ENCODE measurements at regions not wholly inside any gene's neighbourhood (a gene's known extent, or its start where the extent isn't known, plus 50 kb on each side); places are given as distances from the start of the nearest gene placed in this dataset.

DNA sequence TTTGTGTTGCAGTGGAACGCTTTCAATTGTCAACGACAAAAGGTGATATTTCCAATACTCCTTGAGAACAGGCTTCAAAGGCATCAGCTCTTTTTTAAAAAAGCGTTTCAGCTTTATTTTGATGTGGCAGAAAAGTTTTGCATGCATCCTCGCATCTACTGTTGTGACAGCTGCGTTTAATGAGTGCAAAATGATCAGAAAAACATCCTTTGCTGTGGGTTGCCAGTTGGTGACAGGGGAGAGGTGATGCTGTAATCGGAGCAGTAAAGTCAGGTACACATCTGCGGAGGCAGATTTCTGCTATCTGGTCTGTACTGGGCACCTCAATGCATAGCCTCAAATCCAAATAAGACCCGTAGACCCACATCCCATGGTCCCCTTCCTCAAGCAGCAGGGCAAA lies 91.9 kb upstream of the POU3F3 start:
- no peak for DNase-seq (ENCODE audit: low read depth)

DNA sequence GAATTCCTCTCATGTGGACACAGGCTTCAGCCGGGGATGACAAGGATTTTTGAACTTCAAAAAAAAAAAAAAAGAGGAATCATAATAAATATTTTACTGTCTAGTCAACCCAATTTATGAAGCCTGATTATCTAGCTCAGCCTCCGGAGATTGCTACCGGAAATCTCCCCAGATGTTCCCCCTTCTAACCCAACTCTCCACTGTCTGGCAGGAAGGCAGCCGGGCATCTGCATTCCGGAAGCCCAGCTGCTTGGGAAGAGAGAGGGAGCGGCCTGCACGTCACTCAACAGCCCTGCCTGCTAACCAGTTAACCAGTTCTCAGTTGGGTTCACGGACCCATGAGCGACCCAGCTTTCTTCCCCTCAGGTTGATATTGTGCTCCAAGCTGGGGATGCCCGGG lies 87.2 kb upstream of the POU3F3 start:
- peak; percentile 62 for DNase-seq (ENCODE audit: low read depth)

DNA sequence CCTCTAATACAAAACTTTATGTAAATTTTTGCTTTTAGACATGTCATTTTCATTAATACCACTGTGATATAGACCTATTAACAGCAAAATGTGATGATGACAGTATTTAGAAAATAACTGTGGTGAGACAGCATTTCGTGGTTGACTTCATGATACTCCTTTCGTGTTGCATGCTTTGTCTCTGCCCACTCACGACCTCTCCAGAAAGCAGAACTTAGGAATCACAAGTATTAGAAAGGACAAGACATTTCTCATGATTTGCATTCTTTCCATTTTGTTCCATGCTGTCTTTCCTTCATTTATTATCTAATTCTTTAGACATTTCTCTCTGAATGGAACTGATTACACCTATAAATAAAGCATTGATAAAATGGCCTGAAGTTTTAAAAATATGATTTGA lies 85.2 kb upstream of the POU3F3 start:
- peak; percentile 43 for DNase-seq (ENCODE audit: low read depth)

DNA sequence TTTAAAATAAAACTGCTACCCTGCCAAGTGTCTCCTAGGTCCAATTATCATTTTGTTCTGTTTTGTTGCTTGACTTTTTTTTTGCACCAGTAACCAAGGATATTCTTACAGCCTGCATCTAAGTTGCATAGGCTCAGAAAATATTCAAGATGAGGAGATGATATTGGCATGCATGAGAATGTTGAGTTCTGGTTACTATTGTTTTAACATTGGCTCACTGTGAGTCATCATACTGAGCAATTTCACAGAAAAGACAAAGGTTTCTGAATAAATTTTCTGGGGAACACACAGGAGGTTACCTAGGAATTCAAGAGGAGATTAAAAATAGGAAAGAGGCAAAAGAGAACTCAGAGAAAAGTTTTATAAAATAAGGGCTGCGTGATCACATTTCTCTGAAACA lies 84.8 kb upstream of the POU3F3 start:
- peak; percentile 59 for DNase-seq (ENCODE audit: low read depth)

DNA sequence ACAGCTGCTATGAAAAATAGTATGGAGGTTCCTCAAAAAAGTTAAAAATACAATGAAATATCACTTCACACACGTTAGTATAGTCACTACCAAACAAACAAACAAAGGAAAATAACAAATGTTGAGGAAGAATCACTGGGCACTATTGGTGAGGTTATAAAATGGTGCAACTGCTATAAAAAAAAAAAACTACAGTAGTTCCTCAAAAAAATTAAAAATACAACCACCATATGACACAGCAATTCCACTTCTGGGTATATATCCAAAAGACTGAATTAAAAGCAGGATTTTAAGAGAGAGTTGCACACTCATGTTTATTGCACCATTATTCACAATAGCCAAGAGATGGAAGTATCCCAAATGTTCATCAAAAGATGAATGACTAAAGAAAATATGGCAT lies 80.9 kb upstream of the POU3F3 start:
- no peak for DNase-seq (ENCODE audit: low read depth)

DNA sequence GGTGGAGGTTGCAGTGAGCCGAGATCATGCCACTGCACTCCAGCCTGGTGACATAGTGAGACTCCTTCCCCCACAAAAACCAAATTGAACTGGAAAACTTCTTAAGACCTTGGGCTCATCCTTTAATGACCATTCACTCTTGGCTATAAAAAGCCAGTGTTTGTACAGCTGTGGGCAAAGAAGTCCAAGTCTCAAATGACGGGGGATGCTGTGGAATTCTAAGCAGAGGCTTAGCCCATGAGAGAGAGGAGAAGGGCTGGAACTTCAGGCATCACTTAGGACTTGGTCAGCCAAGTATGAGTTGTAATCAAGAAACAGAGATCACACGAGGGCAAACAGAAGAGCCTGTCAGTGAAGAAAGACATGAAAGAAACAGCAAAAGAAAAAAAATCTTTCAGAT lies 79.3 kb upstream of the POU3F3 start:
- peak; percentile 53 for DNase-seq (ENCODE audit: low read depth)

DNA sequence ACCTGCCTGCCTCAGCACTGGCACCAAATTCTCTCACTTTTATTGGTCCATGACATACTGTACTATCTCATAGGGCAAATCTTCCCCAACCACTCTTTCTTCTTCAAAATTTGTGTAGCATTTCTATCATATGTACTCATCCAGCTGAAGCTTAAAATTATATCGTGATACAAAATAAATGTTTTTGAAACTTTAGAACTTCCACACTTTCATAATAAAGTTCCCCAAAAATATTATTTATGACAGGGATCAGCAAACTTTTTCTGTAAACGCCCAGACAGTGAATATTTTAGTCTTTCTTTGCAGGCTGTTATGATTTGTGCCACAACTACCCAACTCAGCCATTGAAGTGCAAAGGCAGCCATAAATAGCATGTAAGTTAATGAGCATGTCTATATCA lies 76.2 kb upstream of the POU3F3 start:
- DNase-seq (ENCODE audit: low read depth): no peak

DNA sequence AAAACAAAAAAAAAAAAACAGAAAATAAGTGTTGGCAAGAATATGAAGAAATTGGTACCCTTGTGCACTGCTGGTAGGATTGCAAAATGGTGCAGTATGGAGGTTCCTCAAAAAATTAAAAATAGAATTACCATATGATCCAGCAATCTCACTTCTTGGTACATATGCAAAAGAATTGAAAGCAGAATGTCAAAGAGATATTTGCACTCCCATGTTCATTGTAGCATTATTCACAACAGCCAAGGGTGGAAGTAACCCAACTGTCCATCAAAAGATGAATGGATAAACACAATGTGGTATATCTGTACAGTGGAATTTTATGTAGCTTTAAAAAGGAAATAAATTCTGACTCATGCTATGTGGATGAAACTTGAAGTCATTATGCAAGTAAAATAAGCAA lies 72.8 kb upstream of the POU3F3 start:
- no peak for DNase-seq (ENCODE audit: low read depth)

DNA sequence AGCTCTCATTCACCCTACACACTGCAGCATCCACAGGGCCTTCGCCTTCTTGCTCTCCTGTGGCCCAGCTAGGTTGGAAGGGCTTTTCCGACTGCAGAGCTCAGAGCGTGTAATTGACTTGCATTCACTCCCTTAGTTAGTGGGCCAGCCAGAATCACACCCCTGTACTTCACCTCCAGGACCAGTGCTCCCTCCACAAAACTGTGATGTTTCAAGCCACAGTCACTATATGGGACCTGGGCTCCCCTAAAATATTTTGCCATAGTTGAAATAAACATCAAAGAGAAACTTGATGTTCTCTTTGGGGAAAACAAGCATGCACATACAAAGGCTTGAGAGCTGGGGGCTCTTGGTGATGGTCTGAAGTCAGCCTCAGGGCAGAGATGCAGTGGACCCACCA lies 69.7 kb upstream of the POU3F3 start:
- no peak for DNase-seq (ENCODE audit: low read depth)

DNA sequence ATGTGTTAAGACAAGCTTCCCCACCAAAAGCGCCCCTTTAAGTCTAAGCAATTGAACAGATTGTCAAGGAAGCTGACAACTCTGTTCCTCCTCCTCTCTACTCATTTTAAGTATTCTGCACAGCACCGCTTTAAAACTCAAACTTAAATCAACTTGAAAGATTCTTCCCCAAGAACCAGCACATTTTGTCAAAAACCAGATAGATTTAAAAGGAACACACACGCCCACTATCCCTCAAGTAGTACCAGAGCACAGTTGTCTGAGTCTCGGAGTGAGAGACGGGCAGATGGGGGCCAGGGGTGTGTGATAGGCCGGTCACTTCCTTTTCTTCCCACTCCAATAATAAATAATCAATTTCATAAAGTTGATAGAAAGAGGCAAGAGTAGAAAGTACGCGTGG lies 67.7 kb upstream of the POU3F3 start:
- DNase-seq (ENCODE audit: low read depth): no peak

DNA sequence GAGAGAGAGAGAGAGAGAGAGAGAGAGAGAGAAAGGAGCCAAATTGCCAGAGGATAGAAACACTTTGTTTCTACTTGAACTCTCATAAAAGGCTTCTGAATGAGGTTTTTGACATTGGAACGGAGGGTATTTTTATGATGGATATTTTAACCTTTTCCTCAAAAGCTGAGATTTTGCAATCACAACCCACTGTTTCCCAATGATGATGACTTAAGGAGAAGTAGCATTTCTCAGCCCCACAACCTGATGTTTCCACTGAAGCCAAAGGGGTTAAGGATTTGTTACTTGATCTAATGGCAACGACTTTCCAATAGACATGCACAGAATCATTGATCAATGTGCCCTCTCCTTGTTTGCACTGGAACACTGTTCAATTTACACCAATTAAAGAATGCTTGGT lies 67.1 kb upstream of the POU3F3 start:
- no peak for DNase-seq (ENCODE audit: low read depth)

DNA sequence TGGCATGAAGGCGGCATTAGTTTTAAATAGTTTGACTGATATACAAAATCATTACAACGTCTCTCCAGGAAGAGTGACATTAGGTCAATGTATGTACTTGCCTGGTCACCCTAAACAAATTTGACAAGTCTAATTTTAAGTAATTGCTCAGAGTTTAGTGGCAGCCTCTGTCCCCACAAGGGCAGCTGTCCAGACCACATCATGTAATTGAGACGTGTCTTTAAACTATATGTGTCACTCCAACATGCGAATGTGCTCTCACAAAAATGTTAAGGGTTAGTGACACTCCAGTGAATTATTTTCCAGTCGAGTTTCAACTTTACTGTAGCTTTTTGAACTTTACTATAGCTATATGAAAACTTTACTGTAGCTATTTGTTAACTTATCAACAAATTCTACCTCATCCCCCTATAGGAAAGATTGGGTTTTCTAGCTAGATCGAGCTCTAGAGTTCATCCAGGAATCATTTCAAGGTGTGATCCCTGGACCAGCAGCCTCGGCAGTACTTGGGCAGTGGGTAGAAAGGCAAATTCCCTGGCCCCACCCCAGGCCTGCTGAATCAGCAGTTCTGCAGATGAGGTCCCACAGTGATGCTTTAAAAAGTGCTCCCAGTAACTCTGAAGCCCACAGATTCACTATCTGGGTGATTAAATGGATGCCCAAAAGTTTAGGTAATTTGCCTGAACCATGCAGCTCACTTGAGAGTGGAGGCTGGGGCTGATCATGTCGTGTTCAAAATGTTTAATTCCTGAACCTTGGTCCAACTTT lies 66.4 kb upstream of the POU3F3 start:
- no peak for DNase-seq (ENCODE audit: low read depth)

DNA sequence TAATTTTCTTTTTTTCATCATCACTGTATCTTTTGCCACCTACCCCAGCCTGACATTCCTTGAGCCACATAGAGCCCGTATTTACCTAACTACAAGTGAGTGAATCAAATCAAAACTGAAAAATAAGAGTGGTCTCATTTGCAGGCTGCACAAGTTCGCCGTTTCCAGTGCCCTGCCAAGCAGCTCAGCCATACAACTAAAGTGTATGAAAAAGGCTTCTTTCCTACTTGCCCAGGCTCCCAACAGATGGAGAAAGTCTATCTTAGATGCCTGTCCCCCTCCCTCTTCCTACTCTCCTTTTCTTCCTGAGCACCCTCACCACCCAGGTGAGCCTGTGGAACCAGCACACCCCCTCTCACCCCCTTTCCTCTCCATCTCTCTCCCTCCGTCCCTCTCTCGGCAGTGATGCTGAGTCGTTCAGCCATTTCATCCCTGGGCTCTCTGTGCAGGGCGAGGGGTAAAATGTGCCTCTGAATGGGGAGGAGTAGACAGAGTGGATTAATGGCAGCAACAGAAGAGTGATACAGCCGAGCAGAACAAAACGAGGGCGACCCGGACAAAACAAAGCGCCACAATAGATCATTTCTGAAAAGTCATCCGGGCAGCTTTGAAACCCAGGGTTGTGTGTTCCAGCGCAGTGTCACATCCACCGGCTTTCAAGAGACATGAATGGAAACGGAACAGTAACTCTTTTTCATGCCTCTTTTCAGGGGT lies 65.0 kb upstream of the POU3F3 start:
- no peak for DNase-seq (ENCODE audit: low read depth)

DNA sequence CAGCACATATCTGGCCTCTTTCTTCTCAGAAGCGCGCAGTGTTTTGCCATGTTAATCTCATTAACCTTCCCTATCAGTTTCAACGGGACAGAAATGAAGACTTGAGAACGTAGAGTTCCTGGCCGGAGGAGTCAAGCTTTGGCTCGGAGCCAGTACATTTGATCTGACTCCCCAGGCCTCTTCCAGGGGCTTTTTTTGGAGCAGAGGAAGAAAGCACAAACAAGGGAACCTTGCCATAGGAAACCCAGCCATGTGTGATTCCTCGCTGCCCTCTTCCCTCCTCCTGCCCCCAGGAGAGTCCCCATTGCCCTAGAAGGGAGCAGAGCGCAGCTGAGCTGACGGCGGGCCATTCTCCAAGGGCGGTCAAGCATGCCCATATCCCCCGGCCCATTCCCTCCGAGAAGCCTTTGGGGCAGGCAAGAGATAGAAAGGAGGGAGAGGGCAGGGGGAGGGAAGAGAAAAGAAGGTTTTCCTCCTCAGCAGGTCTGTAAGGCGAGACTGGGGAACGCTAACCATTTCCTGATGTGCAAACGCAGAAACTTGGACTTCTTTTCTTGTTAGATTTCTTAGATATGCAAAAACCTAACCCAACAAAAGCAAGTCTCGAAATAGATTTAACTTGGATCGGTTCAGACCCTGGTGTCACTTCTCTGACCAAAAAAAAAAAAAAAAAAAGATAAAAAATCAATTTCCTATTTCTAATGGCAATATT lies 63.7 kb upstream of the POU3F3 start:
- no peak for DNase-seq (ENCODE audit: low read depth)

DNA sequence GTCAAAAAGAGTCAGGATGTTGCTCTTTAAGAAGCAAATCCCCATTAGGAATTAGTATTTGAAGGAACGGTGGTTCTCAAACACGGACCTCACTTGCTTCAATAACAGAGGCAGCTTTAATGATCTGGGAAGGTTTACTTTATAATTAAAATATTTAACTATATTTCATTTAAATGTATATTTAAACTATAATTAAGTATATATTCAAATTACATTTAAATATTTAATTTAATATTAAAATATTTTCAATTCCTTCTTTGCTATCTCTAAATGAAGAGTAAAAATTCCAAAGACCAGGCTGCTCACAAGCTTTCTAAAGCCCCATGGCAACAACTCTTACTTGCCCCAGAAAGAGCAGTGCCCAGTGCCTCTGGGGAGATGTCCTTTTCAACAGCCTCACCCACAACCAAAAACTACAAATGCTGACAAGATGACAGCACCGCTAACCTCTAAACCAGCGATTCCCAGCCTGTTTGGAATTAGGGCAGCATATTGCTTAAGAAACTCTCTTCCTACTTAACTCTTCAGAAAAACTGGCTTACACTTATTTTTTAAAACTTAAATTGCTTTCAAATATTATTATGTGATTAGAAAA lies 62.9 kb upstream of the POU3F3 start:
- DNase-seq (ENCODE audit: low read depth): no peak

DNA sequence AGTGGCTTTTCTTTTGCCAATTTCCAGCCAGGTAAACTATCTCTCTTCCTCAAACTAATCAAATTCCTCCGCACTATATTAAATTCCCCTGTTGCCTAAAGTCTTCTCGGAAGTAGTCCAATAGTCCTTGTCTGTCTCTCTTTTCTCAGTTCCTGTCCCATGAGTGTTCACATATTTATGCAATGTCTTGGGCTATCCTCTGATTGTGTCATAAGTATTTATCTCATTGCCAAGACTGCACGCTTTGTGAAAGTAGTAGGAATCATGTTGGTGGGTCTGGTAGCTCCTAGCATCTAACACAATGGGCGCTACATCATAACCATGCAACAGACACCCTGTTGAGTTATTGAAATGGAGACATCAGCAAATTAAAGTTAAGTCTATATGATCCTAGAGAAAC lies 59.9 kb upstream of the POU3F3 start:
- DNase-seq (ENCODE audit: low read depth): peak; percentile 11

DNA sequence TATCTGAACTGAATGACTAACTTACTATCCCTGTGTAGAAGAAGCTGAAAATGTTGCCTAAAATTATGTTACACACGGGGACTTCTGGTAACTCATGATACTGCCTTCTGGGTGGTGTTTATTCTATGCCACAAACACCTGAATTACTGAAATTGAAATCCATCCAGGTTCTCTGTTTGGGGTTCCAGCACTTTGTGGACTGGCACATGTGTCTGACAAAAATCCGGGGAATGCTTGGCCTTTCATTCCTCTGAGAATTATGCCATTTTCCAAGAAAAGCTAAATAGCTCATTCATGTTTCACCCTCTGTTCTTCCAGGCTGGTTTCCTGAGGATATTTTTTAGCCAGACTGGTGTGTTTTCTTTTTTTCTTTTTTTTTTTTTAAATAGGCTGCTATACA lies 59.5 kb upstream of the POU3F3 start:
- DNase-seq (ENCODE audit: low read depth): no peak

Measured in EH (cell line).